GM12878 (cell line): ENCODE measurements at regions not wholly inside any gene's neighbourhood (a gene's known extent, or its start where the extent isn't known, plus 50 kb on each side); places are given as distances from the start of the nearest gene placed in this dataset.
A peak's percentile ranks its signal among the peaks of the same experiment; 100 is the strongest.

ENCODE experiments used
- ATAC-seq: fragments of 200-7000 bp; cut with Tn5 transposase; 3 replicates; pipeline ENCODE4 v1.9.1; 2020; ENCODE audit warnings: mild to moderate bottlenecking, moderate library complexity
- BruUV-seq: library from RNA; stranded (reverse); fragments of 400-500 nt; replicated peaks from 2 replicates; lab custom pipeline; 2021; lab: Mats Ljungman, UMichigan
- CTCF ChIA-PET: fragments of 300-600 bp; sonication (Branson Sonifier 250); formaldehyde crosslinking; extraction: SDS; loops from one replicate; lab custom pipeline; 2021; ENCODE audit warnings: inconsistent platforms; lab: Yijun Ruan, JAX
- POLR2A ChIA-PET: fragments of 350-600 bp; formaldehyde crosslinking; extraction: SDS; loops from one replicate; lab custom pipeline; 2021; ENCODE audit warnings: inconsistent platforms; lab: Charles Lee
- RAD21 ChIA-PET: fragments of 300-600 bp; sonication (Branson Sonifier 250); formaldehyde crosslinking; loops from one replicate; lab custom pipeline; 2023; ENCODE audit warnings: antibody characterized with exemption; ENCODE audit not compliant: unreplicated experiment; lab: Charles Lee
- SMC1A ChIA-PET: fragments of 300-600 bp; sonication (Branson Sonifier 250); formaldehyde crosslinking; loops from one replicate; lab custom pipeline; 2023; ENCODE audit not compliant: unreplicated experiment, uncharacterized antibody; lab: Charles Lee
- DNase-seq: peaks from one replicate; pipeline ENCODE4 v3.0.0-alpha.2; 2011; ENCODE audit warnings: low read depth, low spot score
- FAIRE-seq: peaks from 3 replicates; lab custom pipeline; 2011; peaks lifted over from hg19 to GRCh38; lab: Jason Lieb, UNC
- H2AFZ ChIP-seq: 2 replicates; pipeline ENCODE4 v1.6.0; 2011; ENCODE audit warnings: low read depth, low read length, control low read depth; ENCODE audit not compliant: control insufficient read depth
- H3K27ac ChIP-seq: 2 replicates; pipeline ENCODE4 v1.5.1; 2011; ENCODE audit warnings: control low read depth; ENCODE audit not compliant: control insufficient read depth, insufficient read depth
- H3K27me3 ChIP-seq, 2 experiments: replicated peaks in 1 of 2; 2 replicates each; pipeline versions ENCODE4 v1.6.0 to v1.6.1; 2011; ENCODE audit warnings: low read length in 1 of 2; ENCODE audit not compliant: control insufficient read depth in 2 of 2, insufficient read depth in 2 of 2
- H3K36me3 ChIP-seq, 2 experiments: 2 replicates each; pipeline ENCODE4 v1.5.1; 2011; ENCODE audit warnings: low read length in 1 of 2; ENCODE audit not compliant: control insufficient read depth in 2 of 2, insufficient read depth in 2 of 2
- H3K4me1 ChIP-seq: 2 replicates; pipeline ENCODE4 v1.6.1; 2011; ENCODE audit warnings: mild to moderate bottlenecking, low read length, moderate library complexity, mixed read lengths; ENCODE audit not compliant: control insufficient read depth, insufficient read depth
- H3K4me2 ChIP-seq: 2 replicates; pipeline ENCODE4 v1.6.0; 2011; ENCODE audit warnings: control low read depth; ENCODE audit not compliant: control insufficient read depth, insufficient read depth
- H3K4me3 ChIP-seq: fragments of 200-600 bp; sonication (generic); 2 replicates; pipeline ENCODE4 v1.5.1; 2016
- H3K79me2 ChIP-seq: 2 replicates; pipeline ENCODE4 v1.6.0; 2011; ENCODE audit warnings: low read length; ENCODE audit not compliant: control insufficient read depth, insufficient read depth
- H3K9ac ChIP-seq: 2 replicates; pipeline ENCODE4 v1.8.0; 2011; ENCODE audit warnings: low read length, control low read depth, mixed read lengths; ENCODE audit not compliant: control insufficient read depth, insufficient read depth
- H3K9me3 ChIP-seq: replicated peaks from 3 replicates; pipeline ENCODE4 v1.5.1; 2011; ENCODE audit warnings: mild to moderate bottlenecking, low read length; ENCODE audit not compliant: control insufficient read depth, insufficient read depth
- H4K20me1 ChIP-seq: 2 replicates; pipeline ENCODE4 v1.6.0; 2011; ENCODE audit not compliant: control insufficient read depth, insufficient read depth
- CHD4 ChIP-seq: fragments of 200-600 bp; sonication (generic); IDR thresholded peaks from 2 replicates; pipeline ENCODE4 v1.6.1; 2016; ENCODE audit warnings: mild to moderate bottlenecking
- IKZF1 ChIP-seq: fragments of 450-650 bp; conservative IDR thresholded peaks from 2 replicates; pipeline ENCODE4 v1.6.1; 2017; ENCODE audit warnings: antibody characterized with exemption, mild to moderate bottlenecking
- STAT3 ChIP-seq: IDR thresholded peaks from 2 replicates; pipeline ENCODE4 v1.6.1; 2011; ENCODE audit warnings: low read depth, low read length, improper control_type of control experiment
- WGBS: methylation state at CpG from one replicate; pipeline ENCODE4 v1.1.6; 2016; ENCODE audit warnings: low lambda C conversion rate; ENCODE audit not compliant: insufficient replicate concordance, insufficient coverage; ENCODE audit errors: missing lambda C conversion rate; 5-methylcytosine and 5-hydroxymethylcytosine counted together
- in situ Hi-C: fragments of 300-500 bp; cut with MboI; formaldehyde crosslinking; loops from 9 replicates; pipeline ENCODE4 v1.14.3; 2018; ENCODE audit warnings: mixed read lengths
- intact Hi-C: fragments of 100-400 bp; cut with micrococcal nuclease; formaldehyde crosslinking; loops from one replicate; pipeline ENCODE4 v1.14.2; 2022; ENCODE audit not compliant: unreplicated experiment
- TF ChIP-seq, protein P1 (sequence below): fragments of 450-650 bp; IDR thresholded peaks from 2 replicates; pipeline ENCODE4 v1.6.1; 2016; ENCODE audit warnings: mild to moderate bottlenecking

DNA sequence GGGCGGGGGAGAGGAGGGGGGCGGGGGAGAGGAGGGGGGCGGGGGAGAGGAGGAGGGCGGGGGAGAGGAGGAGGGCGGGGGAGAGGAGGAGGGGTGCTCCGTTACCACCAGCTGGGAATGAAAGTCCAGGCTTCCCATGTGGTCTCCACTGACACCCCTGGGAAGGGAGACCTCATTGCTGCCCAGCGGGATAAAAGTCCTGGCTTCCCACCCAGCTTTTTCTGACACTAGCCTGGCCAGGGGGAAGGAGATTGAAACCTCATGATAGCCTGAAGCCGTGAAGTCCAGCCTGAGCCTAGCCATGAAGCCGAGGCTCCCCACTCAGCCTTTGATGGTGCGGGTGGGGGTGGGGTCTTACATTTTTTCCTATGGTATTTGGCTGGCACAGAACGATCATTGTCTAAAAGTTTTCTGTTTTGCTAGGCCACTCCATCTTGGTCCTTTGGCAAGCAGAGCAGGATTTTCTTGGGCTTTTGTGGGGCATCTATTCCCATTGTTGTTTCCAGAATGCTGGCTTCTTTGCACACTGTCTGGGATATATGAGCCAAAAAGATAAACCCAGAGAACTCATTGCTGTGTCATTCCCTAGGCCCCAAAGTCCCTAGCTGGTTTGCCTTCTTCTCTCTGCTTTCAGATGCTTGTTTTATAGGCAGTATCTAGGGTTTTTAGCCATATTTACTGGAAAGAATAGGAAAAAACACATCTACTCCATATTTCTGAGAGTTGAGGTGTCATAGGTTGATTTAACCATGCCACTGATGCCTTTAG, 65.3 kb upstream of the SMOX start:
- ChIA-PET POLR2A (interaction anchor here (1.6 to 1.7 kb wide), 2 partner anchors 263 to 316 kb away, joined by 3 to 4 read pairs; partner anchors contain the start of genes ADISSP and AP5S1), SMC1A (interaction anchor here (0.7 to 2.6 kb wide), 5 partner anchors 56 to 196 kb away, joined by 3 to 9 read pairs (median 3); no protein-coding TSS in a partner anchor), CTCF (interaction anchor here (0.6 to 3.6 kb wide), 15 partner anchors 9 to 407 kb away, joined by 3 to 34 read pairs (median 5); partner anchors contain the start of gene CENPB), RAD21 (interaction anchor here (1.3 to 2.5 kb wide), 2 partner anchors 69 to 191 kb away, joined by 4 to 9 read pairs; no protein-coding TSS in a partner anchor)
- peak overlapping the region; percentile 22; the same call in 1 of the 2 replicates for H3K9ac ChIP-seq
- ATAC-seq (no peak), DNase-seq (no peak), FAIRE-seq (no peak)
- no peaks in the 10 kb centered on the region for H3K79me2 ChIP-seq
- H3K4me1 ChIP-seq, result peaks cover 22% of the 10 kb centered on the region
- no TSS peak for BruUV-seq
- H3K4me3 ChIP-seq, result no peak overlapping the region
- no peak overlapping the region for H3K27ac ChIP-seq
- in situ Hi-C loops (no loop called here), intact Hi-C loops (loop anchor here (5.0 to 10.0 kb wide), 2 partner anchors 296 to 398 kb away; partner anchors contain the start of genes ADAM33 and CENPB)
- H3K27me3 ChIP-seq, result no peaks in the 10 kb centered on the region; a peak in 1 of 4 replicates
- H2AFZ ChIP-seq, result no peak overlapping the region; the same call in 1 of the 2 replicates
- H3K4me2 ChIP-seq, result peak overlapping the region; percentile 30; the same call in 1 of the 2 replicates
- WGBS, result 44% methylated on average over 6 of the region's 11 CpGs
- no peak for TF ChIP-seq CHD4
- TF ChIP-seq IKZF1, result no peak
- TF ChIP-seq, protein P1, sequence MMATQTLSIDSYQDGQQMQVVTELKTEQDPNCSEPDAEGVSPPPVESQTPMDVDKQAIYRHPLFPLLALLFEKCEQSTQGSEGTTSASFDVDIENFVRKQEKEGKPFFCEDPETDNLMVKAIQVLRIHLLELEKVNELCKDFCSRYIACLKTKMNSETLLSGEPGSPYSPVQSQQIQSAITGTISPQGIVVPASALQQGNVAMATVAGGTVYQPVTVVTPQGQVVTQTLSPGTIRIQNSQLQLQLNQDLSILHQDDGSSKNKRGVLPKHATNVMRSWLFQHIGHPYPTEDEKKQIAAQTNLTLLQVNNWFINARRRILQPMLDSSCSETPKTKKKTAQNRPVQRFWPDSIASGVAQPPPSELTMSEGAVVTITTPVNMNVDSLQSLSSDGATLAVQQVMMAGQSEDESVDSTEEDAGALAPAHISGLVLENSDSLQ, result no peak
- no peak for TF ChIP-seq STAT3
- no peaks in the 10 kb centered on the region for H4K20me1 ChIP-seq
- H3K36me3 ChIP-seq, result no peaks in the 10 kb centered on the region
- no peaks in the 10 kb centered on the region for H3K9me3 ChIP-seq
